Ishikawa (cell line): ENCODE measurements at regions not wholly inside any gene's neighbourhood (a gene's known extent, or its start where the extent isn't known, plus 50 kb on each side); places are given as distances from the start of the nearest gene placed in this dataset.

Experiments used
- CEBPB ChIP-seq: IDR thresholded peaks from 2 replicates; pipeline ENCODE4 v1.6.1; 2012
- CREB1 ChIP-seq: IDR thresholded peaks from 2 replicates; pipeline ENCODE4 v1.6.1; 2012; ENCODE audit warnings: low read depth
- EGR1 ChIP-seq: IDR thresholded peaks from 2 replicates; pipeline ENCODE4 v1.6.1; 2012
- EP300 ChIP-seq: IDR thresholded peaks from 2 replicates; pipeline ENCODE4 v1.6.1; 2012; ENCODE audit warnings: borderline replicate concordance
- FOXM1 ChIP-seq: IDR thresholded peaks from 2 replicates; pipeline ENCODE4 v1.6.1; 2012; ENCODE audit warnings: low read depth, borderline replicate concordance
- NFIC ChIP-seq: IDR thresholded peaks from 2 replicates; pipeline ENCODE4 v1.6.1; 2012
- RAD21 ChIP-seq: IDR thresholded peaks from 2 replicates; pipeline ENCODE4 v1.6.1; 2012; ENCODE audit warnings: low read depth
- TAF1 ChIP-seq: IDR thresholded peaks from 2 replicates; pipeline ENCODE4 v1.6.1; 2012; ENCODE audit warnings: low read depth, mild to moderate bottlenecking
- TCF12 ChIP-seq: IDR thresholded peaks from 2 replicates; pipeline ENCODE4 v1.6.1; 2012; ENCODE audit warnings: low read depth
- TEAD4 ChIP-seq: IDR thresholded peaks from 2 replicates; pipeline ENCODE4 v1.6.1; 2012
- YY1 ChIP-seq: IDR thresholded peaks from 2 replicates; pipeline ENCODE4 v1.6.1; 2012; ENCODE audit warnings: low read depth
- ZBTB7A ChIP-seq: IDR thresholded peaks from 2 replicates; pipeline ENCODE4 v1.6.1; 2012; ENCODE audit warnings: low read depth
- TF ChIP-seq, protein P1 (sequence below): IDR thresholded peaks from 2 replicates; pipeline ENCODE4 v1.6.1; 2012
- TF ChIP-seq, protein P2 (sequence below): IDR thresholded peaks from 2 replicates; pipeline ENCODE4 v1.6.1; 2012
- TF ChIP-seq, protein P3 (sequence below): IDR thresholded peaks from 2 replicates; pipeline ENCODE4 v1.6.1; 2012; ENCODE audit warnings: low read depth, mild to moderate bottlenecking

DNA sequence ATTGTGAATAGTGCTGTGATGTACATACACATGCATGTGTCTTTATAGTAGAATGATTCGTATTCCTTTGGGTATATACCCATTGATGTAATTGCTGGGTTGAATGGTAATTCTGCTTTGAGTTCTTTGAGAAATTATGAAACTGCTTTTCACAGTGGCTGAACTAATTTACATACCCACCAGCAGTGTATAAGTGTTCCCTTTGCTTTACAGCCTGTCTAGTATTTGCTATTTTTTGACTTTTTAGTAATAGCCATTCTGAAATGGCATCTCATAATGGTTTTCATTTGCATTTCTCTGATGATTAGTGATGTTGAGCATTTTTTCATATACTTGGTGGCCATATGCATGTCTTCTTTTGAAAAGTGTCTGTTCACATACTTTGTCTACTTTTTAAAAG lies 54.5 kb upstream of the FAM78B start:
- TF ChIP-seq, protein P1, sequence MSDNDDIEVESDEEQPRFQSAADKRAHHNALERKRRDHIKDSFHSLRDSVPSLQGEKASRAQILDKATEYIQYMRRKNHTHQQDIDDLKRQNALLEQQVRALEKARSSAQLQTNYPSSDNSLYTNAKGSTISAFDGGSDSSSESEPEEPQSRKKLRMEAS, result no peak
- no peak for TF ChIP-seq RAD21
- TF ChIP-seq YY1, result no peak
- no peak for TF ChIP-seq TEAD4
- no peak for TF ChIP-seq FOXM1
- no peak for TF ChIP-seq TAF1
- TF ChIP-seq, protein P2, sequence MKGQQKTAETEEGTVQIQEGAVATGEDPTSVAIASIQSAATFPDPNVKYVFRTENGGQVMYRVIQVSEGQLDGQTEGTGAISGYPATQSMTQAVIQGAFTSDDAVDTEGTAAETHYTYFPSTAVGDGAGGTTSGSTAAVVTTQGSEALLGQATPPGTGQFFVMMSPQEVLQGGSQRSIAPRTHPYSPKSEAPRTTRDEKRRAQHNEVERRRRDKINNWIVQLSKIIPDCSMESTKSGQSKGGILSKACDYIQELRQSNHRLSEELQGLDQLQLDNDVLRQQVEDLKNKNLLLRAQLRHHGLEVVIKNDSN, result no peak
- no peak for TF ChIP-seq CEBPB
- no peak for TF ChIP-seq TCF12
- TF ChIP-seq EGR1, result no peak
- no peak for TF ChIP-seq ZBTB7A
- TF ChIP-seq NFIC, result no peak
- TF ChIP-seq CREB1, result no peak
- no peak for TF ChIP-seq EP300
- TF ChIP-seq, protein P3, sequence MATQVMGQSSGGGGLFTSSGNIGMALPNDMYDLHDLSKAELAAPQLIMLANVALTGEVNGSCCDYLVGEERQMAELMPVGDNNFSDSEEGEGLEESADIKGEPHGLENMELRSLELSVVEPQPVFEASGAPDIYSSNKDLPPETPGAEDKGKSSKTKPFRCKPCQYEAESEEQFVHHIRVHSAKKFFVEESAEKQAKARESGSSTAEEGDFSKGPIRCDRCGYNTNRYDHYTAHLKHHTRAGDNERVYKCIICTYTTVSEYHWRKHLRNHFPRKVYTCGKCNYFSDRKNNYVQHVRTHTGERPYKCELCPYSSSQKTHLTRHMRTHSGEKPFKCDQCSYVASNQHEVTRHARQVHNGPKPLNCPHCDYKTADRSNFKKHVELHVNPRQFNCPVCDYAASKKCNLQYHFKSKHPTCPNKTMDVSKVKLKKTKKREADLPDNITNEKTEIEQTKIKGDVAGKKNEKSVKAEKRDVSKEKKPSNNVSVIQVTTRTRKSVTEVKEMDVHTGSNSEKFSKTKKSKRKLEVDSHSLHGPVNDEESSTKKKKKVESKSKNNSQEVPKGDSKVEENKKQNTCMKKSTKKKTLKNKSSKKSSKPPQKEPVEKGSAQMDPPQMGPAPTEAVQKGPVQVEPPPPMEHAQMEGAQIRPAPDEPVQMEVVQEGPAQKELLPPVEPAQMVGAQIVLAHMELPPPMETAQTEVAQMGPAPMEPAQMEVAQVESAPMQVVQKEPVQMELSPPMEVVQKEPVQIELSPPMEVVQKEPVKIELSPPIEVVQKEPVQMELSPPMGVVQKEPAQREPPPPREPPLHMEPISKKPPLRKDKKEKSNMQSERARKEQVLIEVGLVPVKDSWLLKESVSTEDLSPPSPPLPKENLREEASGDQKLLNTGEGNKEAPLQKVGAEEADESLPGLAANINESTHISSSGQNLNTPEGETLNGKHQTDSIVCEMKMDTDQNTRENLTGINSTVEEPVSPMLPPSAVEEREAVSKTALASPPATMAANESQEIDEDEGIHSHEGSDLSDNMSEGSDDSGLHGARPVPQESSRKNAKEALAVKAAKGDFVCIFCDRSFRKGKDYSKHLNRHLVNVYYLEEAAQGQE, result no peak

DNA sequence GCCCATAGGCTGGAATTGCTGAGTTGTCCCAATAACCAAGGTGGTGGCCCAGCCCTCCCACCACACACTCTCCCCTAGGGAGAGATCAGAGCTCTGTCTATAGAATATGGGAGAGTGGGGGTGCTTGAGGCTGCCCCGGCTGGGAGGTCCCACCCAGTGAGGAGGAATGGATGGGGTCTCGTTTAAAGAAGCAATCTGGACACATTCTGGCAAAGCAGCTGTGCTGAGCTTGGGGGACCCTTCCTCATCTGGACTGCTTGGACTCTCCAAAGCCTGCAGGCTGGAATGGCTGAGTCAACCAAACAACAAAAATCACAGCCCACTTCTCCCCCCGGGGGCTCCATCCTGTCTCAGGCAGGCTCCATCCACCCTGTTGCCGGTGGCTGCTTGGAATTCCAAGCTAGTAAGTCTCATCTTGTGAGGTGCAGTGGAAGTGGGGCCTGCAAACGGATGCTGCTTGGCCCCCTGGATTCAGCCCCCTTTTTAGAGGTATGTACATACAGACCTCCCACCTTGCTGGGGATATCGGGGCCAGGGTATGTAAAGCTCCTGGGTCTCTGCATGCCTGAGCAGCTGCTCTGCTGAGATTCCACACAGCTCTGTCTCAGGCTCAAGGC lies 67.1 kb upstream of the FAM78B start:
- no peak for TF ChIP-seq NFIC
- TF ChIP-seq RAD21, result no peak
- TF ChIP-seq TAF1, result no peak
- TF ChIP-seq YY1, result no peak

DNA sequence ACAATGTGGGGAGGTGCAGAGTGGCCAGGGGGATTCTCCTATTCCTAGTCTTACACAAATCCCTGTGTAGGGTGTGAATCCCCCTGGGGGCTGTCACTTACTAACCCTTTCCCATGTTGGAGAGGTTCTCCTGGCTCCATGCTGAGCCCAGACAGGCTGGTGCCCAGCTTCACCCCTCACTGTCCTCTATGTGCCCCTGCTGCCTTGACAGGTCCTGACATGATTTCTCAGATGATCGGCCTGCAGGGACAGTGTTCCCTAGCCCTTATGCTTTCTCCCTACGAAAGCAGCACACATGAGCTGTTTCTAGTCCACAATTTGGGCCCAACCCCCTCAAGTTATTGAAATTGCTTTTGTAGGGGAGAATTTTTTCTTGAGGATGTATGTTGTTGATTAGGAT lies 68.9 kb upstream of the FAM78B start:
- TF ChIP-seq EP300, result no peak
- TF ChIP-seq EGR1, result no peak
- TF ChIP-seq FOXM1, result no peak
- TF ChIP-seq, protein P2, result no peak
- TF ChIP-seq ZBTB7A, result no peak

DNA sequence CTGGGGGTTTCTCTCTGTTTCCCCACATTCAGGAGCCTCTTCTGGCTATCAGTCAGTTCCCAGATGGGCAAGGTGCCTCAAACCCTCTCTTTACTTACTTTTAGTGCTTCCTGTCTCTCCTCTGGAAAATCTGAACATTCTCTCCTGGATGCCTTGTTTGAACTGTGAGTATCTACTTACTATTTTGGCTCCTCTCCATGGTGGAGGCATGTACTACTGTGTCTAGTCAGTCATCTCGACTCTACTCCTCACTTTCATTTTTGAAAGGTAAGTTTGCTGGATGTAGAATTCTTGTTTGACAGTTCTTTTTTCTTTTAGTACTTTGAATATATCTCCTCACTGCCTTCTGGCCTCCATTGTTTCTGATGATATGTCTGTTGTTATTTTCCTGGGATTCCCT lies 70.9 kb upstream of the FAM78B start:
- TF ChIP-seq ZBTB7A, result no peak
- no peak for TF ChIP-seq RAD21
- TF ChIP-seq CREB1, result no peak
- TF ChIP-seq EGR1, result no peak
- TF ChIP-seq, protein P2, result no peak
- no peak for TF ChIP-seq CEBPB
- no peak for TF ChIP-seq EP300
- no peak for TF ChIP-seq TEAD4
- TF ChIP-seq FOXM1, result no peak
- TF ChIP-seq NFIC, result no peak

DNA sequence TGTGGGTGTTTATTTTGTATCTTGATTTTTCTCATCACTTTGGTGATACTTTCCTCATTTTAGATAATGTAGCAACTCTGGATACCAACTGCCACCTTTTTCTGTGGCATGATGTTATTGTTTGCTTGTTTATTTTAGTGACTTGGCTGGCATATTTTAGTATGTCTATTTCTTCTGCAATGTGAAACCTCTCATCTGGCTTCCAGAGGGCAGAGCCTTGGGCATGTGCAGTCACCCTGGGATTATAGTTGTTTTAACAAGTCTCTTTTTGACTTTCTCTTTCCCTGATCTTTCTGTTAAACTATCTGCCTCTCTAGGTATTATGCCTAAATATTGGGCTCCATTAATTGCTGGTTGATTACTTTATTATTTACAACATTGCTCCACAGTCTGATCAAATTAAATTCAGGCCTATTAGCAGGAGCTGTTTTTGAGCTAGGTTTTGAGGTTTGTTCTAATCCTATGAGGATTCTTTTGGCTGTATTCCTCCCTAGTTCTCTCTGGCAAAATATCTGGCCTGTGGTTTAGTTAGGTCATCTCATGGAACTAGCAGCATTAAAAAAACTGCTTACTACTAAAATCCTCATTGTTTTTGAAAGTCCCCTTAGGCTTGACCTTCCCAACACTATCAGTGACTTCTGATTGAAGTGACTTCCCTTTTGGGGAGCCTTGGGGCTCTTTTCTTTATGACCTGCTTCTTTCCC lies 86.4 kb upstream of the FAM78B start:
- TF ChIP-seq FOXM1, result no peak
- TF ChIP-seq, protein P3, result no peak
- TF ChIP-seq EGR1, result no peak
- TF ChIP-seq YY1, result no peak
- TF ChIP-seq EP300, result no peak
- TF ChIP-seq, protein P2, result no peak
- TF ChIP-seq TAF1, result no peak
- TF ChIP-seq, protein P1, result no peak
- TF ChIP-seq CEBPB, result no peak
- TF ChIP-seq TCF12, result no peak
- TF ChIP-seq RAD21, result no peak
- no peak for TF ChIP-seq CREB1
- TF ChIP-seq ZBTB7A, result no peak
- no peak for TF ChIP-seq NFIC
- TF ChIP-seq TEAD4, result no peak
